ENCODE measurements at regions not wholly inside any gene's neighbourhood (a gene's known extent, or its start where the extent isn't known, plus 50 kb on each side); places are given as distances from the start of the nearest gene placed in this dataset.

DNA sequence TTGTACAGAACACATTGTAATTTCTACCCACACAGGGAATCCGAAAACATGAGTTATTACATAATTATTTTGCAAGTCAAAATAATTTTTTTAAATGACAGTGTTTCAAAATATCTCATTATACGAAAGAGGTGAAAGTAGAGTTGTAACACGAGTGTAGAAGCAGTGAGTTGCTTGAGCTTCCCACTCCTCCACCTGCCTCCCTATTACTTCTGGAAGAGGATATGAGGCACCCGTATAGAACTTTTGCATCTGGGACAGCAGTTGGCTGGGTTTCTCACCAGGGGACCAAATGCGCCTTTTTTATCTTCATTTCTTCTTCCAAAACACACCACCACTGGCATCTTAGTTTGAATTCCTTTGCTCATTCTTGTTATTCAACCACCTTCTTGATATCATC lies 779.0 kb upstream of the COX7C start:
- no peak overlapping the region for H2BK5ac ChIP-seq (ENCODE audit: insufficient read length, low read length)
- no peaks in the 10 kb centered on the region for H3K4me1 ChIP-seq (ENCODE audit: insufficient read depth, low read length)
- H3K36me3 Mint-ChIP-seq (ENCODE audit: insufficient read depth in 1 of 3, low read depth in 3 of 3), result no peaks in the 10 kb centered on the region; a peak in 1 of 7 replicates
- H3K27me3 ChIP-seq (ENCODE audit: insufficient read depth, low read length), result no peaks in the 10 kb centered on the region
- H3K18ac ChIP-seq (ENCODE audit: insufficient read length, low read depth, low read length), result no peak overlapping the region
- H3K79me2 ChIP-seq (ENCODE audit: insufficient read depth, low read length), result no peaks in the 10 kb centered on the region
- H4K20me1 ChIP-seq (ENCODE audit: control insufficient read depth, insufficient read depth, insufficient read length), result no peaks in the 10 kb centered on the region
- no peak overlapping the region for H3K4ac ChIP-seq (ENCODE audit: low read depth, low read length)
- no peaks in the 10 kb centered on the region for H3K79me1 ChIP-seq (ENCODE audit: insufficient read depth, low read depth, low read length, poor library complexity, severe bottlenecking)
- H3K23me2 ChIP-seq (ENCODE audit: insufficient read length, low read depth, low read length, poor library complexity, severe bottlenecking), result no peaks in the 10 kb centered on the region
- no peak overlapping the region for H3K23ac ChIP-seq (ENCODE audit: insufficient read length, low read depth, low read length)
- no peak overlapping the region for H4K91ac ChIP-seq (ENCODE audit: insufficient read length, low read depth, low read length)
- H3K4me1 Mint-ChIP-seq, result peaks cover 5 to 13% of the 10 kb centered on the region in 2 experiments; a peak in 3 of 4 replicates
- no peaks in the 10 kb centered on the region for H3K27me3 Mint-ChIP-seq (ENCODE audit: low read depth)
- H3K9me3 Mint-ChIP-seq, result peaks cover 0 to 3% of the 10 kb centered on the region in 2 experiments; a peak in 2 of 5 replicates
- H2BK20ac ChIP-seq (ENCODE audit: low read depth, low read length, poor library complexity, severe bottlenecking), result no peak overlapping the region
- no peak overlapping the region for H2AFZ ChIP-seq (ENCODE audit: low read length)
- H3K4me3 Mint-ChIP-seq, result no peak overlapping the region
- H4K8ac ChIP-seq (replicated peaks; ENCODE audit: insufficient read length, low read depth, low read length), result no peak overlapping the region
- H3K4me2 ChIP-seq (ENCODE audit: insufficient read depth, insufficient read length, low read length), result no peak overlapping the region
- TF ChIP-seq, protein P1, sequence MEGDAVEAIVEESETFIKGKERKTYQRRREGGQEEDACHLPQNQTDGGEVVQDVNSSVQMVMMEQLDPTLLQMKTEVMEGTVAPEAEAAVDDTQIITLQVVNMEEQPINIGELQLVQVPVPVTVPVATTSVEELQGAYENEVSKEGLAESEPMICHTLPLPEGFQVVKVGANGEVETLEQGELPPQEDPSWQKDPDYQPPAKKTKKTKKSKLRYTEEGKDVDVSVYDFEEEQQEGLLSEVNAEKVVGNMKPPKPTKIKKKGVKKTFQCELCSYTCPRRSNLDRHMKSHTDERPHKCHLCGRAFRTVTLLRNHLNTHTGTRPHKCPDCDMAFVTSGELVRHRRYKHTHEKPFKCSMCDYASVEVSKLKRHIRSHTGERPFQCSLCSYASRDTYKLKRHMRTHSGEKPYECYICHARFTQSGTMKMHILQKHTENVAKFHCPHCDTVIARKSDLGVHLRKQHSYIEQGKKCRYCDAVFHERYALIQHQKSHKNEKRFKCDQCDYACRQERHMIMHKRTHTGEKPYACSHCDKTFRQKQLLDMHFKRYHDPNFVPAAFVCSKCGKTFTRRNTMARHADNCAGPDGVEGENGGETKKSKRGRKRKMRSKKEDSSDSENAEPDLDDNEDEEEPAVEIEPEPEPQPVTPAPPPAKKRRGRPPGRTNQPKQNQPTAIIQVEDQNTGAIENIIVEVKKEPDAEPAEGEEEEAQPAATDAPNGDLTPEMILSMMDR (conservative IDR thresholded peaks at IDR 0.05), result no peak
- no peak overlapping the region for H3K14ac ChIP-seq (ENCODE audit: insufficient read depth, low read length)
- H3K27ac ChIP-seq (ENCODE audit: insufficient read length, low read depth, low read length), result no peak overlapping the region
- no peak overlapping the region for H2BK12ac ChIP-seq (ENCODE audit: insufficient read length, low read depth, low read length)
- H3K9ac ChIP-seq (ENCODE audit: extremely low read depth, insufficient read length, low read length), result no peak overlapping the region
- H2BK120ac ChIP-seq (ENCODE audit: low read depth, low read length, poor library complexity, severe bottlenecking), result no peak overlapping the region
- WGBS (ENCODE audit: extremely low coverage, insufficient read length, low lambda C conversion rate), result no CpG with 5 or more reads among the region's 5 CpGs
- no peak overlapping the region for H4K5ac ChIP-seq (ENCODE audit: insufficient read length, low read depth, low read length)
- no peak for DNase-seq
- no peak overlapping the region for H2BK15ac ChIP-seq (ENCODE audit: low read depth, low read length)
- H2AK5ac ChIP-seq (ENCODE audit: insufficient read length, low read length), result no peak overlapping the region
- no peak overlapping the region for H3T11ph ChIP-seq (ENCODE audit: low read length)
- H3K56ac ChIP-seq (ENCODE audit: insufficient read length, low read depth, low read length), result no peak overlapping the region
- H3K9me3 ChIP-seq (ENCODE audit: control insufficient read depth, low read depth, low read length), result no peaks in the 10 kb centered on the region
- H3K27ac Mint-ChIP-seq, result no peak overlapping the region

All from H9 (cell line).